Testis (tissue), 2 donors: ENCODE measurements at regions not wholly inside any gene's neighbourhood (a gene's known extent, or its start where the extent isn't known, plus 50 kb on each side); places are given as distances from the start of the nearest gene placed in this dataset.

Experiments
- CTCF ChIP-seq, 3 experiments: fragments of 450-650 bp in 2 of 3; fragments of 200-600 bp in 1 of 3; sonication (generic) in 1 of 3; IDR thresholded peaks; one replicate each; pipeline ENCODE4 v1.5.1; 2016 to 2019; ENCODE audit warnings: antibody characterized with exemption in 3 of 3, mild to moderate bottlenecking in 2 of 3, moderate library complexity in 1 of 3
- POLR2A ChIP-seq: fragments of 450-650 bp; IDR thresholded peaks from one replicate; pipeline ENCODE4 v1.6.1; 2017; ENCODE audit warnings: antibody characterized with exemption, mild to moderate bottlenecking, moderate library complexity

- TF ChIP-seq CTCF (IDR thresholded peaks at IDR 0.05), result no peak
- TF ChIP-seq POLR2A, result no peak
Measured at GRCh38 chr2:120884472-120885290, 149.0 kb downstream of the GLI2 start.
